ENCODE measurements at regions not wholly inside any gene's neighbourhood (a gene's known extent, or its start where the extent isn't known, plus 50 kb on each side); places are given as distances from the start of the nearest gene placed in this dataset.

GRCh38 chr9:87081503-87081902, 134.2 kb upstream of the GAS1 start:
- H3K36me3 ChIP-seq: no peaks in the 10 kb centered on the region
- no peak overlapping the region for H3K27ac ChIP-seq
- TF ChIP-seq POLR2A (IDR thresholded peaks at IDR 0.05): no peak
- no peaks in the 10 kb centered on the region for H3K4me1 ChIP-seq
- no peaks in the 10 kb centered on the region for H3K9me3 ChIP-seq
- no peak for DNase-seq (ENCODE audit: low spot score in 2 of 2)
- 35% methylated on average over 2 of the region's 2 CpGs for WGBS
- no peak overlapping the region for H3K4me3 ChIP-seq
- no peaks in the 10 kb centered on the region for H3K27me3 ChIP-seq

GRCh38 chr9:87083986-87084385, 136.7 kb upstream of the GAS1 start:
- TF ChIP-seq POLR2A (IDR thresholded peaks at IDR 0.05) (no peak), EP300 (IDR thresholded peaks at IDR 0.05) (no peak), POLR2AphosphoS5 (IDR thresholded peaks at IDR 0.05) (no peak), CTCF (IDR thresholded peaks at IDR 0.05) (no peak)
- no peaks in the 10 kb centered on the region for H3K9me3 ChIP-seq

GRCh38 chr9:87084407-87084806, 137.1 kb upstream of the GAS1 start:
- H3K36me3 ChIP-seq: no peaks in the 10 kb centered on the region
- H3K27me3 ChIP-seq: no peaks in the 10 kb centered on the region
- H3K27ac ChIP-seq: no peak overlapping the region
- no peak for DNase-seq (ENCODE audit: low spot score in 2 of 2)
- no peaks in the 10 kb centered on the region for H3K4me1 ChIP-seq
- no peaks in the 10 kb centered on the region for H3K9me3 ChIP-seq
- TF ChIP-seq CTCF (IDR thresholded peaks at IDR 0.05) (no peak), EP300 (IDR thresholded peaks at IDR 0.05) (no peak), POLR2A (IDR thresholded peaks at IDR 0.05) (no peak), POLR2AphosphoS5 (IDR thresholded peaks at IDR 0.05) (no peak)
- WGBS: 97% methylated on average over 6 of the region's 12 CpGs
- no peak overlapping the region for H3K4me3 ChIP-seq

More at GRCh38 chr9:87083986-87084385, 136.7 kb upstream of the GAS1 start:
- no peaks in the 10 kb centered on the region for H3K36me3 ChIP-seq
- no peak overlapping the region for H3K4me3 ChIP-seq
- no peak for DNase-seq (ENCODE audit: low spot score in 2 of 2)
- WGBS: 85% methylated on average over 9 of the region's 13 CpGs
- H3K27ac ChIP-seq: no peak overlapping the region
- no peaks in the 10 kb centered on the region for H3K4me1 ChIP-seq
- no peaks in the 10 kb centered on the region for H3K27me3 ChIP-seq

- H3K27me3 ChIP-seq: no peaks in the 10 kb centered on the region
- peaks cover 2% of the 10 kb centered on the region for H3K4me1 ChIP-seq
- H3K27ac ChIP-seq: no peak overlapping the region
- H3K4me3 ChIP-seq: no peak overlapping the region
- H3K9me3 ChIP-seq: no peaks in the 10 kb centered on the region
- no peak for TF ChIP-seq POLR2A (IDR thresholded peaks at IDR 0.05)
- WGBS: 96% methylated on average over 27 of the region's 27 CpGs
- no peaks in the 10 kb centered on the region for H3K36me3 ChIP-seq
- DNase-seq (ENCODE audit: low spot score in 2 of 2): no peak
Observed at GRCh38 chr9:87085073-87085472, 137.8 kb upstream of the GAS1 start.

- WGBS: 83% methylated on average over 9 of the region's 9 CpGs
- no peaks in the 10 kb centered on the region for H3K36me3 ChIP-seq
- H3K9me3 ChIP-seq: no peaks in the 10 kb centered on the region
- H3K27ac ChIP-seq: no peak overlapping the region
- no peak for DNase-seq (ENCODE audit: low spot score in 2 of 2)
- H3K27me3 ChIP-seq: no peaks in the 10 kb centered on the region
- no peak overlapping the region for H3K4me3 ChIP-seq
- TF ChIP-seq POLR2A (IDR thresholded peaks at IDR 0.05) (no peak), EP300 (IDR thresholded peaks at IDR 0.05) (no peak)
- peaks cover 2% of the 10 kb centered on the region for H3K4me1 ChIP-seq
Observed at GRCh38 chr9:87085521-87085920, 138.2 kb upstream of the GAS1 start.

- Histone ChIP-seq H3K27ac (no peak overlapping the region), H3K27me3 (no peaks in the 10 kb centered on the region), H3K9me3 (no peaks in the 10 kb centered on the region), H3K36me3 (no peaks in the 10 kb centered on the region), H3K4me1 (peaks cover 2% of the 10 kb centered on the region), H3K4me3 (no peak overlapping the region)
- 80% methylated on average over 8 of the region's 8 CpGs for WGBS
- TF ChIP-seq EP300 (IDR thresholded peaks at IDR 0.05) (no peak), POLR2AphosphoS5 (IDR thresholded peaks at IDR 0.05) (no peak), CTCF (IDR thresholded peaks at IDR 0.05) (no peak), POLR2A (IDR thresholded peaks at IDR 0.05) (no peak)
- no peak for DNase-seq (ENCODE audit: low spot score in 2 of 2)
Observed at GRCh38 chr9:87086221-87086818, 139.0 kb upstream of the GAS1 start.

GRCh38 chr9:87087197-87087596, 139.9 kb upstream of the GAS1 start:
- Histone ChIP-seq H3K4me3 (no peak overlapping the region), H3K36me3 (no peaks in the 10 kb centered on the region), H3K4me1 (peaks cover 2% of the 10 kb centered on the region), H3K27me3 (no peaks in the 10 kb centered on the region), H3K27ac (no peak overlapping the region), H3K9me3 (no peaks in the 10 kb centered on the region)
- DNase-seq (ENCODE audit: low spot score in 2 of 2): no peak
- no peak for TF ChIP-seq CTCF (IDR thresholded peaks at IDR 0.05)
- TF ChIP-seq EP300 (IDR thresholded peaks at IDR 0.05): no peak
- no peak for TF ChIP-seq POLR2A (IDR thresholded peaks at IDR 0.05)
- TF ChIP-seq POLR2AphosphoS5 (IDR thresholded peaks at IDR 0.05): no peak

All from suprapubic skin (tissue), 4 donors.